H9 (cell line): ENCODE measurements at regions not wholly inside any gene's neighbourhood (a gene's known extent, or its start where the extent isn't known, plus 50 kb on each side); places are given as distances from the start of the nearest gene placed in this dataset.

ENCODE experiments used
- DNase-seq: peaks from one replicate; pipeline ENCODE4 v3.0.0-alpha.2; 2017
- H2AFZ ChIP-seq: one replicate; pipeline ENCODE4 v1.6.1; 2013; ENCODE audit warnings: mild to moderate bottlenecking, low read length, control low read depth, moderate library complexity
- H2AK5ac ChIP-seq: 2 replicates; pipeline ENCODE4 v1.6.1; 2013; ENCODE audit warnings: low read length, control low read depth, mixed read lengths; ENCODE audit not compliant: insufficient read length
- H2BK120ac ChIP-seq: one replicate; pipeline ENCODE4 v1.6.1; 2013; ENCODE audit warnings: low read depth, mild to moderate bottlenecking, low read length, control low read depth, inconsistent platforms; ENCODE audit not compliant: poor library complexity, severe bottlenecking
- H2BK12ac ChIP-seq: 2 replicates; pipeline ENCODE4 v1.6.1; 2013; ENCODE audit warnings: low read length, control low read depth, mixed read lengths, low read depth; ENCODE audit not compliant: insufficient read length
- H2BK15ac ChIP-seq: 2 replicates; pipeline ENCODE4 v1.6.1; 2013; ENCODE audit warnings: low read depth, low read length, control low read depth
- H2BK20ac ChIP-seq: one replicate; pipeline ENCODE4 v1.6.1; 2013; ENCODE audit warnings: low read depth, mild to moderate bottlenecking, low read length, control low read depth, inconsistent platforms; ENCODE audit not compliant: poor library complexity, severe bottlenecking
- H2BK5ac ChIP-seq: 2 replicates; pipeline ENCODE4 v1.6.1; 2013; ENCODE audit warnings: low read length, control low read depth, mixed read lengths; ENCODE audit not compliant: insufficient read length
- H3K14ac ChIP-seq: 2 replicates; pipeline ENCODE4 v1.6.1; 2013; ENCODE audit warnings: low read length, control low read depth; ENCODE audit not compliant: insufficient read depth
- H3K18ac ChIP-seq: 2 replicates; pipeline ENCODE4 v1.6.1; 2013; ENCODE audit warnings: low read depth, mild to moderate bottlenecking, mixed read lengths, low read length, control low read depth; ENCODE audit not compliant: insufficient read length
- H3K23ac ChIP-seq: 2 replicates; pipeline ENCODE4 v1.6.1; 2013; ENCODE audit warnings: low read length, control low read depth, mixed read lengths, low read depth; ENCODE audit not compliant: insufficient read length
- H3K23me2 ChIP-seq: 2 replicates; pipeline ENCODE4 v1.6.1; 2013; ENCODE audit warnings: low read depth, mild to moderate bottlenecking, mixed read lengths, low read length, control low read depth; ENCODE audit not compliant: insufficient read length, poor library complexity, severe bottlenecking
- H3K27ac ChIP-seq: 2 replicates; pipeline ENCODE4 v1.5.1; 2013; ENCODE audit warnings: low read length, control low read depth, mixed read lengths, low read depth; ENCODE audit not compliant: insufficient read length
- H3K27me3 ChIP-seq: 2 replicates; pipeline ENCODE4 v1.6.1; 2013; ENCODE audit warnings: low read length, control low read depth, inconsistent platforms; ENCODE audit not compliant: insufficient read depth
- H3K4ac ChIP-seq: 2 replicates; pipeline ENCODE4 v1.6.1; 2013; ENCODE audit warnings: low read depth, mild to moderate bottlenecking, control low read depth, inconsistent platforms, low read length, moderate library complexity
- H3K4me1 ChIP-seq: 2 replicates; pipeline ENCODE4 v1.6.1; 2013; ENCODE audit warnings: low read length, control low read depth, inconsistent platforms; ENCODE audit not compliant: insufficient read depth
- H3K4me2 ChIP-seq: 2 replicates; pipeline ENCODE4 v1.6.1; 2013; ENCODE audit warnings: low read length, control low read depth, mixed read lengths; ENCODE audit not compliant: insufficient read length, insufficient read depth
- H3K56ac ChIP-seq: 2 replicates; pipeline ENCODE4 v1.6.1; 2013; ENCODE audit warnings: low read depth, mild to moderate bottlenecking, mixed read lengths, low read length, control low read depth; ENCODE audit not compliant: insufficient read length
- H3K79me1 ChIP-seq: 2 replicates; pipeline ENCODE4 v1.6.1; 2013; ENCODE audit warnings: low read depth, mild to moderate bottlenecking, moderate library complexity, low read length, control low read depth, inconsistent platforms; ENCODE audit not compliant: insufficient read depth, poor library complexity, severe bottlenecking
- H3K79me2 ChIP-seq: 2 replicates; pipeline ENCODE4 v1.6.1; 2013; ENCODE audit warnings: low read length, control low read depth, inconsistent platforms; ENCODE audit not compliant: insufficient read depth
- H3K9ac ChIP-seq: 2 replicates; pipeline ENCODE4 v1.6.1; 2013; ENCODE audit warnings: low read length, control low read depth, mixed read lengths; ENCODE audit not compliant: insufficient read length; ENCODE audit errors: extremely low read depth
- H3K9me3 ChIP-seq: one replicate; pipeline ENCODE4 v1.6.1; 2013; ENCODE audit warnings: low read depth, low read length, inconsistent platforms; ENCODE audit not compliant: control insufficient read depth
- H3T11ph ChIP-seq: one replicate; pipeline ENCODE4 v1.6.1; 2013; ENCODE audit warnings: mild to moderate bottlenecking, low read length, control low read depth, inconsistent platforms
- H4K20me1 ChIP-seq: one replicate; pipeline ENCODE4 v1.6.1; 2013; ENCODE audit not compliant: control insufficient read depth, insufficient read length, insufficient read depth
- H4K5ac ChIP-seq: 2 replicates; pipeline ENCODE4 v1.6.1; 2013; ENCODE audit warnings: low read depth, mild to moderate bottlenecking, mixed read lengths, low read length, control low read depth; ENCODE audit not compliant: insufficient read length
- H4K8ac ChIP-seq: replicated peaks from 2 replicates; pipeline ENCODE4 v1.6.1; 2013; ENCODE audit warnings: low read length, control low read depth, mixed read lengths, low read depth; ENCODE audit not compliant: insufficient read length
- H4K91ac ChIP-seq: 2 replicates; pipeline ENCODE4 v1.6.1; 2013; ENCODE audit warnings: low read depth, mild to moderate bottlenecking, moderate library complexity, mixed read lengths, low read length, control low read depth; ENCODE audit not compliant: insufficient read length
- H3K27ac Mint-ChIP-seq, 3 experiments: 2 replicates in 2 of 3; 3 replicates in 1 of 3; pipeline ENCODE4 v1.8.0; 2020 to 2021; ENCODE audit warnings: mixed read lengths in 3 of 3, mild to moderate bottlenecking in 1 of 3, moderate library complexity in 1 of 3
- H3K27me3 Mint-ChIP-seq: 2 replicates; pipeline ENCODE4 v1.8.0; 2021; ENCODE audit warnings: low read depth, mild to moderate bottlenecking, moderate library complexity, mixed read lengths
- H3K36me3 Mint-ChIP-seq, 3 experiments: 2 replicates in 2 of 3; 3 replicates in 1 of 3; pipeline ENCODE4 v1.8.0; 2020 to 2021; ENCODE audit warnings: low read depth in 3 of 3, mixed read lengths in 3 of 3; ENCODE audit not compliant: insufficient read depth in 1 of 3
- H3K4me1 Mint-ChIP-seq, 2 experiments: 2 replicates each; pipeline ENCODE4 v1.8.0; 2020; ENCODE audit warnings: mixed read lengths in 2 of 2
- H3K4me3 Mint-ChIP-seq, 2 experiments: 2 replicates in 1 of 2; 3 replicates in 1 of 2; pipeline ENCODE4 v1.8.0; 2020 to 2021; ENCODE audit warnings: mild to moderate bottlenecking in 2 of 2, mixed read lengths in 2 of 2, moderate library complexity in 1 of 2
- H3K9me3 Mint-ChIP-seq, 2 experiments: 2 replicates in 1 of 2; 3 replicates in 1 of 2; pipeline ENCODE4 v1.8.0; 2020; ENCODE audit warnings: mild to moderate bottlenecking in 2 of 2, mixed read lengths in 2 of 2, moderate library complexity in 1 of 2
- WGBS: extraction: QIAGEN DNeasy Blood & Tissue Kit; methylation state at CpG from one replicate; pipeline ENCODE4 v1.1.7; 2013; ENCODE audit warnings: missing lambda C conversion rate, low lambda C conversion rate, mixed read lengths; ENCODE audit not compliant: insufficient read length; ENCODE audit errors: extremely low coverage; 5-methylcytosine and 5-hydroxymethylcytosine counted together
- TF ChIP-seq, protein P1 (sequence below): fragments of 200-600 bp; sonication (generic); conservative IDR thresholded peaks from 3 replicates; pipeline ENCODE4 v1.8.0; 2021; ENCODE audit warnings: antibody characterized with exemption, mild to moderate bottlenecking

DNA sequence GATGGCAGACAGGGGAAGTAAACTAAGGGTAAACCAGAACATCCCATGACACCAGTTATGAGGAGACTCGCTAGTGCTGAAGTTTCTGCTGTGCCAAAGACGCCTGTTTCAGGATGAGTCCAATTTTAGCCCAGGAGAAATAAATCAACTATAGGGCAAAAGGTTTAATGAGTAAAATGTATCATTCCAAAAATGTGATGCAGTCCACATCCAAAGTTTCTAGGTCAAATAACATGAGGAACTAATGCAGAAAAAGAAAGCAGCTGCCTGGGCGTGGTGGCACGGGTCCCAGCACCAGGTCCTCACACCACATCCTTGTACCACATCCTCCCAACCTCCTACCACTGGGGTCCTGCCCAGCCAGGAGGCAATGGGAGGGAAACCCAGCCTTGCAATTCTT, 126.9 kb upstream of the CTAGE1 start:
- H2BK15ac ChIP-seq = no peak overlapping the region
- no peak overlapping the region for H3K4ac ChIP-seq
- no peak overlapping the region for H3K23ac ChIP-seq
- H3K4me1 Mint-ChIP-seq = peaks cover 5 to 11% of the 10 kb centered on the region in 2 experiments; a peak in 3 of 4 replicates
- no peak for DNase-seq
- no peaks in the 10 kb centered on the region; the same call in 1 of the 2 replicates for H3K27me3 ChIP-seq
- no peak overlapping the region for H4K91ac ChIP-seq
- H3K27ac Mint-ChIP-seq = no peak overlapping the region
- no CpG with 5 or more reads among the region's 4 CpGs for WGBS
- H3K9me3 Mint-ChIP-seq = 0 out of 5 replicates have a peak, but pooled peaks cover 0 to 2% of the 10 kb centered on the region in 2 experiments
- no peaks in the 10 kb centered on the region for H3K23me2 ChIP-seq
- TF ChIP-seq, protein P1, sequence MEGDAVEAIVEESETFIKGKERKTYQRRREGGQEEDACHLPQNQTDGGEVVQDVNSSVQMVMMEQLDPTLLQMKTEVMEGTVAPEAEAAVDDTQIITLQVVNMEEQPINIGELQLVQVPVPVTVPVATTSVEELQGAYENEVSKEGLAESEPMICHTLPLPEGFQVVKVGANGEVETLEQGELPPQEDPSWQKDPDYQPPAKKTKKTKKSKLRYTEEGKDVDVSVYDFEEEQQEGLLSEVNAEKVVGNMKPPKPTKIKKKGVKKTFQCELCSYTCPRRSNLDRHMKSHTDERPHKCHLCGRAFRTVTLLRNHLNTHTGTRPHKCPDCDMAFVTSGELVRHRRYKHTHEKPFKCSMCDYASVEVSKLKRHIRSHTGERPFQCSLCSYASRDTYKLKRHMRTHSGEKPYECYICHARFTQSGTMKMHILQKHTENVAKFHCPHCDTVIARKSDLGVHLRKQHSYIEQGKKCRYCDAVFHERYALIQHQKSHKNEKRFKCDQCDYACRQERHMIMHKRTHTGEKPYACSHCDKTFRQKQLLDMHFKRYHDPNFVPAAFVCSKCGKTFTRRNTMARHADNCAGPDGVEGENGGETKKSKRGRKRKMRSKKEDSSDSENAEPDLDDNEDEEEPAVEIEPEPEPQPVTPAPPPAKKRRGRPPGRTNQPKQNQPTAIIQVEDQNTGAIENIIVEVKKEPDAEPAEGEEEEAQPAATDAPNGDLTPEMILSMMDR = no peak
- no peak overlapping the region for H3K56ac ChIP-seq
- H3K27ac ChIP-seq = no peak overlapping the region
- no peak overlapping the region for H4K8ac ChIP-seq
- H3K4me1 ChIP-seq = no peaks in the 10 kb centered on the region
- H3T11ph ChIP-seq = no peak overlapping the region
- H2AK5ac ChIP-seq = no peak overlapping the region
- H2BK5ac ChIP-seq = no peak overlapping the region
- no peaks in the 10 kb centered on the region; the same call in 1 of the 2 replicates for H3K27me3 Mint-ChIP-seq
- no peak overlapping the region for H2BK20ac ChIP-seq
- H4K20me1 ChIP-seq = no peaks in the 10 kb centered on the region
- no peak overlapping the region for H2BK120ac ChIP-seq
- no peaks in the 10 kb centered on the region for H3K9me3 ChIP-seq
- H3K18ac ChIP-seq = no peak overlapping the region
- H3K9ac ChIP-seq = no peak overlapping the region
- no peaks in the 10 kb centered on the region for H3K36me3 Mint-ChIP-seq
- H2BK12ac ChIP-seq = no peak overlapping the region
- H3K4me2 ChIP-seq = no peak overlapping the region
- no peak overlapping the region for H3K14ac ChIP-seq
- no peaks in the 10 kb centered on the region for H3K79me1 ChIP-seq
- no peak overlapping the region for H2AFZ ChIP-seq
- no peak overlapping the region for H3K4me3 Mint-ChIP-seq
- H4K5ac ChIP-seq = no peak overlapping the region
- H3K79me2 ChIP-seq = no peaks in the 10 kb centered on the region
